A549 (cell line): ENCODE measurements at regions not wholly inside any gene's neighbourhood (a gene's known extent, or its start where the extent isn't known, plus 50 kb on each side); places are given as distances from the start of the nearest gene placed in this dataset.

Experiments
- ATAC-seq, 2 experiments: fragments of 200-7000 bp in 1 of 2; fragments of >200 bp in 1 of 2; cut with Nextera tagmentation in 1 of 2; cut with Tn5 transposase in 1 of 2; 3 replicates each; pipeline versions ENCODE4 v1.8.0 to v1.9.1; 2018 to 2020; ENCODE audit warnings: mild to moderate bottlenecking in 1 of 2, moderate library complexity in 1 of 2
- CTCF ChIA-PET: fragments of 300-600 bp; sonication (Branson Sonifier 250); formaldehyde crosslinking; extraction: SDS; loops from one replicate; lab custom pipeline; 2021; ENCODE audit warnings: antibody characterized with exemption, inconsistent platforms; lab: Yijun Ruan, JAX
- POLR2A ChIA-PET: fragments of 350-600 bp; formaldehyde crosslinking; extraction: SDS; loops from one replicate; lab custom pipeline; 2021; ENCODE audit warnings: antibody characterized with exemption, inconsistent platforms; lab: Yijun Ruan, JAX
- DNase-seq, 2 experiments: peaks; one replicate each; pipeline versions ENCODE4 v3.0.0 to v3.0.0-alpha.2; 2011 to 2016; ENCODE audit warnings: low read depth in 1 of 2, low spot score in 1 of 2
- FAIRE-seq: peaks from 2 replicates; lab custom pipeline; 2011; peaks lifted over from hg19 to GRCh38; lab: Jason Lieb, UNC
- H3K27ac ChIP-seq, 2 experiments: fragments of >200 bp; sonication (Bioruptor Twin); formaldehyde crosslinking; 3 replicates each; pipeline ENCODE4 v1.5.1; 2016 to 2017
- H3K4me1 ChIP-seq: fragments of >200 bp; sonication (Bioruptor Twin); formaldehyde crosslinking; 3 replicates; pipeline ENCODE4 v1.6.1; 2016
- H3K4me2 ChIP-seq: fragments of >200 bp; sonication (Bioruptor Twin); formaldehyde crosslinking; 3 replicates; pipeline ENCODE4 v1.6.1; 2016
- H3K4me3 ChIP-seq: fragments of >200 bp; sonication (Bioruptor Twin); formaldehyde crosslinking; 3 replicates; pipeline ENCODE4 v1.5.1; 2016
- H3K9me3 ChIP-seq: fragments of >200 bp; sonication (Bioruptor Twin); formaldehyde crosslinking; 3 replicates; pipeline ENCODE4 v1.6.1; 2016
- ATOH8 ChIP-seq: fragments of 250-450 bp; sonication (Bioruptor Pico); IDR thresholded peaks from 2 replicates; pipeline ENCODE4 v1.5.0; 2020; ENCODE audit warnings: low read depth, mild to moderate bottlenecking, moderate library complexity
- BCL3 ChIP-seq: fragments of >200 bp; sonication (Bioruptor Twin); formaldehyde crosslinking; IDR thresholded peaks from 3 replicates; pipeline ENCODE4 v1.6.1; 2016
- BHLHE40 ChIP-seq: IDR thresholded peaks from 2 replicates; pipeline ENCODE4 v1.6.1; 2012; ENCODE audit warnings: low read depth, low read length, inconsistent platforms
- CBX8 ChIP-seq: fragments of 200-600 bp; sonication (generic); IDR thresholded peaks from 2 replicates; pipeline ENCODE4 v1.6.1; 2016
- CEBPB ChIP-seq, 2 experiments: fragments of >200 bp in 1 of 2; sonication (Bioruptor Twin) in 1 of 2; formaldehyde crosslinking in 1 of 2; IDR thresholded peaks; 2 replicates each; pipeline ENCODE4 v1.6.1; 2012 to 2016
- CHD4 ChIP-seq: fragments of 200-600 bp; sonication (generic); IDR thresholded peaks from 2 replicates; pipeline ENCODE4 v1.6.1; 2016; ENCODE audit warnings: antibody characterized with exemption, mild to moderate bottlenecking, borderline replicate concordance
- E2F6 ChIP-seq: IDR thresholded peaks from 2 replicates; pipeline ENCODE4 v1.6.1; 2012; ENCODE audit warnings: low read depth, borderline replicate concordance
- ESRRA ChIP-seq: fragments of 150-350 bp; IDR thresholded peaks from 2 replicates; pipeline ENCODE4 v1.6.1; 2014; ENCODE audit warnings: mild to moderate bottlenecking, low read length, borderline replicate concordance
- FOXS1 ChIP-seq: fragments of 250-450 bp; sonication (Bioruptor Pico); IDR thresholded peaks from 2 replicates; pipeline ENCODE4 v1.5.0; 2020; ENCODE audit warnings: mild to moderate bottlenecking, moderate library complexity
- HDAC2 ChIP-seq: fragments of 200-600 bp; sonication (generic); IDR thresholded peaks from 2 replicates; pipeline ENCODE4 v1.6.1; 2016
- HEYL ChIP-seq: fragments of 250-450 bp; sonication (Bioruptor Pico); IDR thresholded peaks from 2 replicates; pipeline ENCODE4 v1.8.0; 2021; ENCODE audit warnings: mild to moderate bottlenecking, moderate library complexity
- HOXA7 ChIP-seq: fragments of 250-450 bp; sonication (Bioruptor Pico); IDR thresholded peaks from 2 replicates; pipeline ENCODE4 v1.5.0; 2020; ENCODE audit warnings: mild to moderate bottlenecking, moderate library complexity
- HOXB13 ChIP-seq: fragments of 250-450 bp; sonication (Bioruptor Pico); IDR thresholded peaks from 2 replicates; pipeline ENCODE4 v1.5.0; 2020; ENCODE audit warnings: low read depth, mild to moderate bottlenecking, moderate library complexity
- HOXB5 ChIP-seq: fragments of 250-450 bp; sonication (Bioruptor Pico); IDR thresholded peaks from 2 replicates; pipeline ENCODE4 v1.5.0; 2020; ENCODE audit warnings: mild to moderate bottlenecking, moderate library complexity
- JUNB ChIP-seq: fragments of >200 bp; sonication (Bioruptor Twin); formaldehyde crosslinking; IDR thresholded peaks from 2 replicates; pipeline ENCODE4 v1.6.1; 2016
- KDM5A ChIP-seq: fragments of 200-600 bp; sonication (generic); IDR thresholded peaks from 2 replicates; pipeline ENCODE4 v1.6.1; 2016; ENCODE audit warnings: antibody characterized with exemption, mild to moderate bottlenecking
- MAZ ChIP-seq: fragments of 150-350 bp; IDR thresholded peaks from 2 replicates; pipeline ENCODE4 v1.6.1; 2014; ENCODE audit warnings: antibody characterized with exemption, low read depth, low read length, borderline replicate concordance
- NFE2L2 ChIP-seq: fragments of 150-350 bp; conservative IDR thresholded peaks from 2 replicates; pipeline ENCODE4 v1.6.1; 2014; ENCODE audit warnings: low read length
- PHF8 ChIP-seq: fragments of 200-600 bp; sonication (generic); IDR thresholded peaks from 2 replicates; pipeline ENCODE4 v1.6.1; 2016; ENCODE audit warnings: low read depth, mild to moderate bottlenecking, antibody characterized with exemption, moderate library complexity, borderline replicate concordance
- POLR2A ChIP-seq: IDR thresholded peaks from 2 replicates; pipeline ENCODE4 v1.6.1; 2012; ENCODE audit warnings: mild to moderate bottlenecking, low read length
- RAD21 ChIP-seq, 2 experiments: fragments of >200 bp in 1 of 2; sonication (Bioruptor Twin) in 1 of 2; formaldehyde crosslinking in 1 of 2; IDR thresholded peaks in 1 of 2; conservative IDR thresholded peaks in 1 of 2; 2 replicates in 1 of 2; 3 replicates in 1 of 2; pipeline ENCODE4 v1.6.1; 2012 to 2018; ENCODE audit warnings: inconsistent platforms in 1 of 2
- RARB ChIP-seq: fragments of 250-450 bp; sonication (Bioruptor Pico); IDR thresholded peaks from 2 replicates; pipeline ENCODE4 v1.8.0; 2021; ENCODE audit warnings: mild to moderate bottlenecking, moderate library complexity
- RCOR1 ChIP-seq: fragments of 150-350 bp; IDR thresholded peaks from 2 replicates; pipeline ENCODE4 v1.6.1; 2014; ENCODE audit warnings: antibody characterized with exemption, low read length, low read depth
- RFX5 ChIP-seq: fragments of 450-650 bp; IDR thresholded peaks from 2 replicates; pipeline ENCODE4 v1.7.1; 2014; ENCODE audit warnings: antibody characterized with exemption, mild to moderate bottlenecking, moderate library complexity
- RNF2 ChIP-seq: fragments of 200-600 bp; sonication (generic); IDR thresholded peaks from 2 replicates; pipeline ENCODE4 v1.6.1; 2016; ENCODE audit warnings: low read depth, mild to moderate bottlenecking, antibody characterized with exemption, moderate library complexity, borderline replicate concordance
- SMC3 ChIP-seq: fragments of >200 bp; sonication (Bioruptor Twin); formaldehyde crosslinking; IDR thresholded peaks from 3 replicates; pipeline ENCODE4 v1.6.1; 2018; ENCODE audit warnings: inconsistent platforms
- SREBF2 ChIP-seq: fragments of 450-650 bp; IDR thresholded peaks from 2 replicates; pipeline ENCODE4 v1.6.1; 2014; ENCODE audit warnings: mild to moderate bottlenecking, moderate library complexity
- TFCP2L1 ChIP-seq: fragments of 250-450 bp; sonication (Bioruptor Pico); IDR thresholded peaks from 2 replicates; pipeline ENCODE4 v1.5.0; 2021; ENCODE audit warnings: mild to moderate bottlenecking
- USF2 ChIP-seq: fragments of 450-650 bp; IDR thresholded peaks from 2 replicates; pipeline ENCODE4 v1.6.1; 2014; ENCODE audit warnings: antibody characterized with exemption
- ZSCAN20 ChIP-seq: fragments of 250-450 bp; sonication (Bioruptor Pico); IDR thresholded peaks from 2 replicates; pipeline ENCODE4 v1.8.0; 2022; ENCODE audit warnings: mild to moderate bottlenecking, moderate library complexity
- WGBS: methylation state at CpG from one replicate; pipeline ENCODE4 v1.1.6; 2017; ENCODE audit errors: missing lambda C conversion rate; 5-methylcytosine and 5-hydroxymethylcytosine counted together

GRCh38 chr4:53919535-53919934 is 144.9 kb downstream of the CHIC2 start:
- no peak overlapping the region for H3K4me2 ChIP-seq
- CTCF ChIA-PET = interaction anchor here (1.4 to 4.7 kb wide), 4 partner anchors 10 to 315 kb away, joined by 4 to 24 read pairs (median 14); no protein-coding TSS in a partner anchor
- no peak overlapping the region for H3K27ac ChIP-seq
- no peak for DNase-seq
- H3K9me3 ChIP-seq = no peaks in the 10 kb centered on the region
- no peak for FAIRE-seq
- 85% methylated on average over 2 of the region's 2 CpGs for WGBS
- no peak overlapping the region for H3K4me3 ChIP-seq
- TF ChIP-seq ESRRA (no peak), RAD21 (conservative IDR thresholded peaks at IDR 0.05 in 1 of 2, IDR thresholded peaks at IDR 0.05 in 1 of 2) (no peak), POLR2A (no peak), RNF2 (no peak), ZSCAN20 (CRISPR knock-in tag) (no peak), HOXB5 (CRISPR knock-in tag) (no peak), RFX5 (no peak), SREBF2 (no peak), CBX8 (no peak), CEBPB (IDR thresholded peaks at IDR 0.05) (no peak), KDM5A (no peak), BCL3 (no peak), TFCP2L1 (no peak), HEYL (CRISPR knock-in tag) (no peak), BHLHE40 (no peak), HOXA7 (CRISPR knock-in tag) (no peak), RARB (CRISPR knock-in tag) (no peak), ATOH8 (no peak), FOXS1 (no peak)
- peaks cover 8% of the 10 kb centered on the region for H3K4me1 ChIP-seq
- no peak for ATAC-seq
- POLR2A ChIA-PET = no interaction called here

- no peak for TF ChIP-seq SMC3
- TF ChIP-seq RNF2 = no peak
- no peak for TF ChIP-seq HEYL (CRISPR knock-in tag)
- no peak for TF ChIP-seq PHF8
- TF ChIP-seq NFE2L2 = no peak
- no peak for TF ChIP-seq HOXB5 (CRISPR knock-in tag)
- no peak for TF ChIP-seq CHD4
- TF ChIP-seq JUNB = no peak
- no peak for TF ChIP-seq BCL3
- no peak for TF ChIP-seq RCOR1
- no peak for TF ChIP-seq MAZ
- TF ChIP-seq HOXB13 (CRISPR knock-in tag) = no peak
- no peak for TF ChIP-seq E2F6
- TF ChIP-seq HDAC2 = no peak
- no peak for TF ChIP-seq HOXA7 (CRISPR knock-in tag)
- no peak for TF ChIP-seq USF2
- ChIA-PET POLR2A (no interaction called here), CTCF (interaction anchor here (3.3 to 4.7 kb wide), 2 partner anchors 9 to 12 kb away, joined by 18 to 24 read pairs; no protein-coding TSS in a partner anchor)
- H3K9me3 ChIP-seq = no peaks in the 10 kb centered on the region
- no peak overlapping the region for H3K4me2 ChIP-seq
- H3K27ac ChIP-seq = no peak overlapping the region
- H3K4me1 ChIP-seq = peaks cover 19% of the 10 kb centered on the region
- no peak for ATAC-seq
- 37% methylated on average over 2 of the region's 2 CpGs for whole genome bisulfite sequencing
- H3K4me3 ChIP-seq = no peak overlapping the region
- no peak for DNase-seq
- FAIRE-seq = no peak
These were observed 146.7 kb downstream of the CHIC2 start for GRCh38 chr4:53917729-53918128.
